SK-MEL-5 (cell line): ENCODE measurements at regions not wholly inside any gene's neighbourhood (a gene's known extent, or its start where the extent isn't known, plus 50 kb on each side); places are given as distances from the start of the nearest gene placed in this dataset.

Source experiments
- DNase-seq: peaks from one replicate; pipeline ENCODE4 v3.0.0-alpha.2; 2016; ENCODE audit warnings: low read depth, low spot score
- in situ Hi-C: cut with HindIII; loops from 2 replicates; pipeline ENCODE4 v1.10.0; 2016; ENCODE audit warnings: low sequenced_read_pairs, high pct_unique_total_duplicates, low pct_unique_long_range_greater_than_20kb

DNA sequence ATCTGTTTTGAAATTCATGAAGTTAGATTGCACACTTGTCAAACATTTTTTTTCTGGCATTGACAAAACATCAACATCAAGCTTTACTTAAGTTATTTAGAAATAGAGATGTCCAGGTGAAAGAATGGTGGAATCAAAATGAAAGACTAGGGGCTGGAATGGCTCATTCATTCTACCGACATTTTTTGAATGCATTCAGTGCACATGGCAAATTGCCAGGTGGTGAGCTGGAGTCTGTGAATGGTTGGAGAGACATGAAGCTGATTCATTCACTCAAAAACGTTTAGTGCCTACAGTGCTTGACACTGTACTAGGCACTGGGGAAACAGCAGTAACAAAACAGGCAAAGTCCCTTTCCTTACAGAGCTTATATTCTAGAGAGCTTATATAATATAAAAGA is 292.4 kb downstream of the PPP1R2C start:
- no peak for DNase-seq
- in situ Hi-C loops: no loop called here

GRCh38 chrX:42484233-42484632 is 293.7 kb downstream of the PPP1R2C start:
- in situ Hi-C loops: no loop called here
- no peak for DNase-seq

GRCh38 chrX:42477396-42477795 is 300.6 kb downstream of the PPP1R2C start:
- no peak for DNase-seq
- in situ Hi-C loops: no loop called here

DNA sequence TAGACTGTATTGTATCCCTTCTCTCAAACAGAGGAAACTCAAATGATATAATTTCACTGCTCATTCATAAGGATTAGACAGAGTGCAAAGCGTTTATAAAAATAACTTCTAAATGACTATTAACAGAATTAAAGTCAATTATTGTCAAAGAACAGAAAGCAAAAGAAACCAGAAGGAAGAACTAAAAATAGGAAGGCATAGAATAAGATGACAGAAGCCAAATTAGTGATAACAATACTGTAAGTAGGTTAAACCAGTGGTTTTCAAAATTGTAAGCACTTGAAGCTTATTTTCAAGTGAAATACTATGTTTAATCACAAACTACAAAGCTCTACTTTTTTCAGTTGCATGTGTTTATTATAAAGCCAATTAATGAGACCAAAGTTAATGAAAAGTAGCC is 305.2 kb downstream of the PPP1R2C start:
- in situ Hi-C loops: no loop called here
- no peak for DNase-seq

- in situ Hi-C loops: no loop called here
- DNase-seq: no peak
Observed at GRCh38 chrX:42466332-42467046, 311.5 kb downstream of the PPP1R2C start.

- in situ Hi-C loops: no loop called here
Observed at GRCh38 chrX:42465821-42466220, 312.1 kb downstream of the PPP1R2C start.

GRCh38 chrX:42463706-42464490 is 314.1 kb downstream of the PPP1R2C start:
- in situ Hi-C loops: no loop called here
- DNase-seq: no peak

More at GRCh38 chrX:42465821-42466220, 312.1 kb downstream of the PPP1R2C start:
- DNase-seq: no peak

GRCh38 chrX:42462917-42463316 is 315.0 kb downstream of the PPP1R2C start:
- in situ Hi-C loops: no loop called here

DNA sequence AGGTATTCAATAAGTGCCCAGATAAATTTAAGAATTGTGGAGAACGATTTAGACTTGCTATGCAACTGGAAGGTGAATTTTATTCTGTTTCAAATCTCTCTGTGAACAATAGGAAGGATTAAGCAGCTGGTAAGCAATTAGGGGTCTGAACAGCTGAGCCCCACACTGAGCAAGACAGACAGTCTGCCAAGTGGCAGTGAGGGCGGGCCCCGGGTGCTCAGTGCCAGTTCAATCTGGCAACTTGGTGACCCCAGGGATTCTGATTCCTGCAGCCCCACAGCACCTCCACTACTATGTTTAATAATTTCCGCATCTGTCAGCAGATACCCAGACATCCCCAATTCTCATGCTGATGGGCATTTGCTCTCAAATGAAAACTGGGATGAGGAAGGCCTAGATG is 317.3 kb downstream of the PPP1R2C start:
- no peak for DNase-seq
- in situ Hi-C loops: no loop called here

More at GRCh38 chrX:42462917-42463316, 315.0 kb downstream of the PPP1R2C start:
- DNase-seq: no peak

DNA sequence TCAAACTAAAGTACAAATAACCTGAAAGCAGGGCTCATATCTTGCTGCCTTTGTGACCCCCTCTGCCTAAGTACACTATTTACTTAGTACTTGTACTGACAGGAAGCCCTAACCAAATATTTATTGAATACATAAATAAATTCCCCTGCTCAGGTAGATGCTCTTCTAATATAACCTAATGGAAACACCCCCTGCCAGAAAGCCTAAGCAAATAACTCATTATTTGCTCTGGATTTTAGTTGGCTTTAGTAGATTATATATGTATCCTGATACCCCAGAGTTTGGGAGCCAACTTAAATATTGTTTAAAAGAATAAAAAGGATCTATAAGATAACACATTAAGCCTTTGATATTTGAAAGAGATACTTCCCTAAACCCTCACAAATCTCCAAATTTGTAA is 318.2 kb downstream of the PPP1R2C start:
- no peak for DNase-seq
- in situ Hi-C loops: no loop called here

DNA sequence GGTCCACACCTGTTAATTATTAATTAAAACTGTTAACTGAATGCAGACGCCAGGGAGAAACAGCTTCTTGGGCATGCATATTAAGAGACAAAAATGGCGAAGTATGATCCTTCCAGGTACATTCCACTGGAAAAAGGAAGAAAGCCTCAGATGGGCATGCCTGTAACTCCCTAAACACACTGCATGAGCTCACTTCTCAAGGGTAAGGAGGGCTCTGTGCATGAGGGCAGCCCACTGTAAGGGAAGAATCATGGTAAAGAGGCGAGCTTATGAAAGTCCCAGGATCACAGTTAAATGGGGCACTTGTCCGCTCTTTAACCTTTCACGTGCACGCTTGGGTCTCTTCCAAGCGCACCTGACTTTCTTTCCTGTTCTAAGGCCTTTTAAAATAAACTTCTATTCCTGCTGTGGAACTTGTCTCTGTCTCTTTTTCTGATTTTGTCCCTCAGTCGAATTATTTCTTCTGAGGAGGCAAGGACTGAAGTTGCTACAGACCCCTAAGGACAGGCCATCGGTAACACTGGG is 321.7 kb downstream of the PPP1R2C start:
- no peak for DNase-seq
- in situ Hi-C loops: no loop called here

- no peak for DNase-seq
- in situ Hi-C loops: no loop called here
Observed at GRCh38 chrX:42450228-42450627, 327.7 kb downstream of the PPP1R2C start.

- in situ Hi-C loops: no loop called here
- no peak for DNase-seq
Observed at GRCh38 chrX:42443267-42443666, 334.7 kb downstream of the PPP1R2C start.

GRCh38 chrX:42442745-42443144 is 335.2 kb downstream of the PPP1R2C start:
- DNase-seq: no peak
- in situ Hi-C loops: no loop called here

- no peak for DNase-seq
- in situ Hi-C loops: no loop called here
Observed at GRCh38 chrX:42437211-42437610, 340.8 kb downstream of the PPP1R2C start.

DNA sequence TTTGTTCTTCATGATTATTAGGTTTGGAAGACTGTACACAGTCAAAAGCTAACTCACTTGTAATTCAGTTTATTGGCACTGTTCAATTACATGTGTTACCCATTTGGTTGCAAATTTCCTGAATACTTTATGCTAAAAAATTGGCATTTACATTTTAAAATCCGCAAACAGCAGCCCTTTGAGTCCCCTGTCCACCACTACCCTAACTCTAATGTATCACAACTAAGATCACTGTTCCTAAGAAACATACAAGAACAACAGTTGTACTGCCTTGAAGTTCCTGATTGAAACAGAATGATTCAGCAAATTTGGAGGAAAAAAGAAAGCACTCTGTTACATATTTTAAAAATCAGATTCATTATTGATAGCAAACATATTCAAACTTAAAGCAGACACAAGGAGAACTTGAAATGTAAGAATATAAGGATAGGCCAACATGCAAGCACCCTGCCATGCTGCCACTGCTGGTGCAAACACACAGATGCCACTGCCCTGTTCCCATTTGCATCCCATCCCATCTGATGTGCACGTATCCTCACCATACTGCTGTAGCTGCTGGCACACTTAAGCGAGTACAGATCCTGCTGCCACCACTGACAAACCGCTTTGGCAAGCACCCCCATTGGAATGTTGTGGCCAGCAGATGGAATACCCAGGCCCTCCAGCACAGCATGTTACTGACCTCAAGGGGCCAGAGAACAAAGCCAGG is 343.4 kb downstream of the PPP1R2C start:
- in situ Hi-C loops: no loop called here
- no peak for DNase-seq

DNA sequence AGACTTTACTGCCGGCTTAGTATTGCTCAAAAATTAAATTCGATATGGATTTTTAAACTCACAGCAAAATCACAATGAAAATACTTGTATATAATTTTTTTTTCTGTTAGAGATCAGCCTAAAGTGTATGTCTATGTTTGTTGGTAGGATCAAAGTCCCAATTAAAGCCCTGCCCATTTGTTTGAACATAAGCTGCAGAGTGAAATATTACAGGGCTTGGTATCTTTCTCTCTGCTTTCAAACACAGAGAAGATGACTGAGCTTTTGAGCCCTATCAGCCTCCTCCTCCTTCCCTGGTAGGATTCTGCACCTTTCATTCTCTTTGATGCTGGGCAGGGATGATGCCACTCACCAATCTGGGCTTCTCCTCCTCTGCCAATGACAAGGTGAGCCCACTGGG is 345.4 kb downstream of the PPP1R2C start:
- in situ Hi-C loops: no loop called here
- DNase-seq: no peak

- in situ Hi-C loops: no loop called here
Observed at GRCh38 chrX:42422961-42423360, 355.0 kb downstream of the PPP1R2C start.

More at GRCh38 chrX:42422961-42423360, 355.0 kb downstream of the PPP1R2C start:
- no peak for DNase-seq
